ENCODE measurements at regions not wholly inside any gene's neighbourhood (a gene's known extent, or its start where the extent isn't known, plus 50 kb on each side); places are given as distances from the start of the nearest gene placed in this dataset.
"Not testable (repeated sequence)": the region's sequence is repeated elsewhere in the genome, so short reads cannot be mapped to it uniquely, and the experiment has no call there.

GRCh38 chr5:30387974-30388632 lies 805.4 kb upstream of the CDH6 start:
- Mint-ChIP-seq H3K4me3 (no peak overlapping the region), H3K27me3 (no peaks in the 10 kb centered on the region), H3K36me3 (ENCODE audit: low read depth) (no peaks in the 10 kb centered on the region), H3K4me1 (no peaks in the 10 kb centered on the region), H3K27ac (no peak overlapping the region)
- ATAC-seq (no peak), DNase-seq (no peak)
- no peaks in the 10 kb centered on the region for H3K9me3 ChIP-seq (ENCODE audit: control insufficient read depth, low read length, poor library complexity, severe bottlenecking)

GRCh38 chr5:30385754-30386153 lies 807.7 kb upstream of the CDH6 start:
- Mint-ChIP-seq H3K36me3 (ENCODE audit: low read depth) (no peaks in the 10 kb centered on the region), H3K4me3 (no peak overlapping the region)
- ATAC-seq: no peak

GRCh38 chr5:30384171-30384570 lies 809.3 kb upstream of the CDH6 start:
- H3K9me3 ChIP-seq (ENCODE audit: control insufficient read depth, low read length, poor library complexity, severe bottlenecking): no peaks in the 10 kb centered on the region
- no peak for DNase-seq
- no peak overlapping the region for H3K27ac Mint-ChIP-seq
- H3K4me3 Mint-ChIP-seq: no peak overlapping the region
- H3K4me1 Mint-ChIP-seq: no peaks in the 10 kb centered on the region
- ATAC-seq: no peak
- no peaks in the 10 kb centered on the region for H3K36me3 Mint-ChIP-seq (ENCODE audit: low read depth)
- no peaks in the 10 kb centered on the region for H3K27me3 Mint-ChIP-seq

More at GRCh38 chr5:30385754-30386153, 807.7 kb upstream of the CDH6 start:
- no peaks in the 10 kb centered on the region for H3K4me1 Mint-ChIP-seq
- H3K27ac Mint-ChIP-seq: no peak overlapping the region
- H3K27me3 Mint-ChIP-seq: no peaks in the 10 kb centered on the region
- no peak for DNase-seq
- no peaks in the 10 kb centered on the region for H3K9me3 ChIP-seq (ENCODE audit: control insufficient read depth, low read length, poor library complexity, severe bottlenecking)

- H3K27ac Mint-ChIP-seq: no peak overlapping the region
- ATAC-seq (no peak), DNase-seq (no peak)
- no peaks in the 10 kb centered on the region for H3K27me3 Mint-ChIP-seq
- H3K4me1 Mint-ChIP-seq: no peaks in the 10 kb centered on the region
- H3K9me3 ChIP-seq (ENCODE audit: control insufficient read depth, low read length, poor library complexity, severe bottlenecking): no peaks in the 10 kb centered on the region
- H3K4me3 Mint-ChIP-seq: no peak overlapping the region
- H3K36me3 Mint-ChIP-seq (ENCODE audit: low read depth): no peaks in the 10 kb centered on the region
Measured at GRCh38 chr5:30380228-30380627, 813.3 kb upstream of the CDH6 start.

GRCh38 chr5:30376848-30377247 lies 816.6 kb upstream of the CDH6 start:
- Mint-ChIP-seq H3K4me1 (no peaks in the 10 kb centered on the region), H3K4me3 (no peak overlapping the region), H3K27ac (no peak overlapping the region), H3K27me3 (no peaks in the 10 kb centered on the region), H3K36me3 (ENCODE audit: low read depth) (no peaks in the 10 kb centered on the region)
- DNase-seq (no peak), ATAC-seq (no peak)
- H3K9me3 ChIP-seq (ENCODE audit: control insufficient read depth, low read length, poor library complexity, severe bottlenecking): no peaks in the 10 kb centered on the region

- no peak for ATAC-seq
Measured at GRCh38 chr5:30368064-30368463, 825.4 kb upstream of the CDH6 start.

GRCh38 chr5:30365031-30365430 lies 828.5 kb upstream of the CDH6 start:
- H3K4me3 Mint-ChIP-seq; ATAC-seq; H3K36me3 Mint-ChIP-seq (ENCODE audit: low read depth); DNase-seq; H3K27ac Mint-ChIP-seq; H3K9me3 ChIP-seq (ENCODE audit: control insufficient read depth, low read length, poor library complexity, severe bottlenecking); H3K27me3 Mint-ChIP-seq; H3K4me1 Mint-ChIP-seq: not testable (repeated sequence)

More at GRCh38 chr5:30368064-30368463, 825.4 kb upstream of the CDH6 start:
- no peaks in the 10 kb centered on the region for H3K9me3 ChIP-seq (ENCODE audit: control insufficient read depth, low read length, poor library complexity, severe bottlenecking)
- no peaks in the 10 kb centered on the region for H3K27me3 Mint-ChIP-seq
- no peak overlapping the region for H3K4me3 Mint-ChIP-seq
- H3K36me3 Mint-ChIP-seq (ENCODE audit: low read depth): no peaks in the 10 kb centered on the region
- no peaks in the 10 kb centered on the region for H3K4me1 Mint-ChIP-seq
- DNase-seq: no peak
- H3K27ac Mint-ChIP-seq: no peak overlapping the region

- no peaks in the 10 kb centered on the region for H3K4me1 Mint-ChIP-seq
- ATAC-seq (no peak), DNase-seq (no peak)
- H3K4me3 Mint-ChIP-seq: no peak overlapping the region
- no peak overlapping the region for H3K27ac Mint-ChIP-seq
- H3K36me3 Mint-ChIP-seq (ENCODE audit: low read depth): no peaks in the 10 kb centered on the region
- no peaks in the 10 kb centered on the region for H3K27me3 Mint-ChIP-seq
- H3K9me3 ChIP-seq (ENCODE audit: control insufficient read depth, low read length, poor library complexity, severe bottlenecking): no peaks in the 10 kb centered on the region
Measured at GRCh38 chr5:30357371-30357770, 836.1 kb upstream of the CDH6 start.

- Mint-ChIP-seq H3K4me1 (no peaks in the 10 kb centered on the region), H3K4me3 (no peak overlapping the region), H3K27me3 (no peaks in the 10 kb centered on the region), H3K27ac (no peak overlapping the region), H3K36me3 (ENCODE audit: low read depth) (no peaks in the 10 kb centered on the region)
- no peaks in the 10 kb centered on the region for H3K9me3 ChIP-seq (ENCODE audit: control insufficient read depth, low read length, poor library complexity, severe bottlenecking)
- no peak for DNase-seq
- no peak for ATAC-seq
Measured at GRCh38 chr5:30355675-30356074, 837.8 kb upstream of the CDH6 start.

- Mint-ChIP-seq H3K36me3 (ENCODE audit: low read depth) (no peaks in the 10 kb centered on the region), H3K4me3 (no peak overlapping the region), H3K27ac (no peak overlapping the region), H3K27me3 (no peaks in the 10 kb centered on the region), H3K4me1 (no peaks in the 10 kb centered on the region)
- no peak for DNase-seq
- ATAC-seq: no peak
- no peaks in the 10 kb centered on the region for H3K9me3 ChIP-seq (ENCODE audit: control insufficient read depth, low read length, poor library complexity, severe bottlenecking)
Measured at GRCh38 chr5:30347858-30348257, 845.6 kb upstream of the CDH6 start.

- H3K27ac Mint-ChIP-seq; H3K27me3 Mint-ChIP-seq; H3K36me3 Mint-ChIP-seq (ENCODE audit: low read depth); H3K9me3 ChIP-seq (ENCODE audit: control insufficient read depth, low read length, poor library complexity, severe bottlenecking); H3K4me1 Mint-ChIP-seq; DNase-seq; H3K4me3 Mint-ChIP-seq; ATAC-seq: not testable (repeated sequence)
Measured at GRCh38 chr5:30345539-30346345, 847.7 kb upstream of the CDH6 start.

GRCh38 chr5:30343707-30344106 lies 849.8 kb upstream of the CDH6 start:
- H3K27me3 Mint-ChIP-seq: no peaks in the 10 kb centered on the region
- H3K4me3 Mint-ChIP-seq: no peak overlapping the region
- no peaks in the 10 kb centered on the region for H3K4me1 Mint-ChIP-seq
- DNase-seq (no peak), ATAC-seq (no peak)
- no peak overlapping the region for H3K27ac Mint-ChIP-seq
- no peaks in the 10 kb centered on the region for H3K9me3 ChIP-seq (ENCODE audit: control insufficient read depth, low read length, poor library complexity, severe bottlenecking)
- H3K36me3 Mint-ChIP-seq (ENCODE audit: low read depth): no peaks in the 10 kb centered on the region

GRCh38 chr5:30341466-30341865 lies 852.0 kb upstream of the CDH6 start:
- no peak for ATAC-seq
- no peaks in the 10 kb centered on the region for H3K36me3 Mint-ChIP-seq (ENCODE audit: low read depth)
- no peak overlapping the region for H3K4me3 Mint-ChIP-seq
- DNase-seq: no peak
- H3K4me1 Mint-ChIP-seq: no peaks in the 10 kb centered on the region
- no peaks in the 10 kb centered on the region for H3K9me3 ChIP-seq (ENCODE audit: control insufficient read depth, low read length, poor library complexity, severe bottlenecking)
- H3K27me3 Mint-ChIP-seq: no peaks in the 10 kb centered on the region
- H3K27ac Mint-ChIP-seq: no peak overlapping the region

GRCh38 chr5:30337084-30337573 lies 856.4 kb upstream of the CDH6 start:
- ATAC-seq (no peak), DNase-seq (no peak)
- Mint-ChIP-seq H3K4me1 (no peaks in the 10 kb centered on the region), H3K27me3 (no peaks in the 10 kb centered on the region), H3K36me3 (ENCODE audit: low read depth) (no peaks in the 10 kb centered on the region), H3K27ac (no peak overlapping the region), H3K4me3 (no peak overlapping the region)
- H3K9me3 ChIP-seq (ENCODE audit: control insufficient read depth, low read length, poor library complexity, severe bottlenecking): no peaks in the 10 kb centered on the region
